IPS-18a (cell line): ENCODE measurements at regions not wholly inside any gene's neighbourhood (a gene's known extent, or its start where the extent isn't known, plus 50 kb on each side); places are given as distances from the start of the nearest gene placed in this dataset.
"Not testable (repeated sequence)": the region's sequence is repeated elsewhere in the genome, so short reads cannot be mapped to it uniquely, and the experiment has no call there.

Experiments
- H3K27ac ChIP-seq: one replicate; pipeline ENCODE4 v1.5.1; 2013; ENCODE audit warnings: low read length
- H3K27me3 ChIP-seq: one replicate; pipeline ENCODE4 v1.6.1; 2013; ENCODE audit warnings: mild to moderate bottlenecking, low read length; ENCODE audit not compliant: control insufficient read depth, insufficient read depth
- H3K36me3 ChIP-seq: one replicate; pipeline ENCODE4 v1.6.1; 2013; ENCODE audit warnings: low read depth, low read length; ENCODE audit not compliant: control insufficient read depth
- H3K4me1 ChIP-seq: one replicate; pipeline ENCODE4 v1.6.1; 2013; ENCODE audit warnings: low read depth, low read length; ENCODE audit not compliant: control insufficient read depth
- H3K4me3 ChIP-seq: one replicate; pipeline ENCODE4 v1.5.1; 2013; ENCODE audit warnings: low read length
- H3K9ac ChIP-seq: one replicate; pipeline ENCODE4 v1.6.1; 2013; ENCODE audit warnings: mild to moderate bottlenecking, low read length, moderate library complexity
- H3K9me3 ChIP-seq: one replicate; pipeline ENCODE4 v1.6.1; 2013; ENCODE audit warnings: low read depth, low read length; ENCODE audit not compliant: control insufficient read depth

DNA sequence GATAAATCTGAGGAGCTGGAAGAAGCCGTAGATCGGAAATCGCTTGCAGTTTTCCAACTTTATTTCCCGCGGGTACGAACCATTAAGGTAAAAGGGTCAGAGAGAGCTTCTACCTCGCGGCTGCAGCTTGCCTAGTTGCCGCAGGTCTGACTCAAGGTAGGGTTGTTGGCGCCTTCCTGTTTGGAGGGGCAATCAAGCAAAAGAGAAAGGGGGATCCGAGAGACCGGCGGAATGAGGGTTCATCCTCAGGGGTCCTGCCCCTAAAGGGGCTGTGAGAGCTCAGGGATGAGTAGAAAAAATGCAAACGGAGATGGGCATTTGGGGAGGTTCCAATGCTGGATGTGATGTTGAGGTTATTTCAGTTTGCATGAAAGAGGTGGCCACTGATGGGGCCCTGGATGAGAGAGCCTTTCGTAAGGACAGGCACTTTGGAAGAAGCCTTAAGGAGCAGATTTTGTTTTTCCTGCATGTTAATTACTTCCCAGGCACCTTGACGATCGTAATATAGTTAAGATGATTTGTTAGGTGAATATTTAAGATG, 265.4 kb downstream of the CGGBP1 start:
- peaks cover 41% of the 10 kb centered on the region for H3K27me3 ChIP-seq
- H3K9ac ChIP-seq = peak overlapping the region; percentile 10
- H3K4me3 ChIP-seq = peak overlapping the region; percentile 69

GRCh38 chr3:87792534-87793336, 266.1 kb downstream of the CGGBP1 start, which contains the start of gene HTR1F:
Gene HTR1F, plus strand, starts transcription at chr3:87792706.
- Histone ChIP-seq H3K27me3 (peaks cover 41% of the 10 kb centered on the region), H3K9me3 (no peaks in the 10 kb centered on the region), H3K36me3 (no peaks in the 10 kb centered on the region), H3K9ac (peak within 1 kb of the TSS; percentile 10), H3K27ac (no peak within 1 kb of the TSS), H3K4me1 (no peaks in the 10 kb centered on the region), H3K4me3 (peak within 1 kb of the TSS; percentile 69)

More for the DNA sequence above, 265.4 kb downstream of the CGGBP1 start:
- Histone ChIP-seq H3K4me1 (no peaks in the 10 kb centered on the region), H3K36me3 (no peaks in the 10 kb centered on the region), H3K9me3 (no peaks in the 10 kb centered on the region), H3K27ac (no peak overlapping the region)

GRCh38 chr3:87792198-87792533, 266.6 kb downstream of the CGGBP1 start:
- H3K27me3 ChIP-seq = peaks cover 41% of the 10 kb centered on the region
- H3K4me3 ChIP-seq = peak overlapping the region; percentile 69
- H3K36me3 ChIP-seq = no peaks in the 10 kb centered on the region
- no peaks in the 10 kb centered on the region for H3K9me3 ChIP-seq
- no peak overlapping the region for H3K27ac ChIP-seq
- H3K9ac ChIP-seq = peak overlapping the region; percentile 10
- H3K4me1 ChIP-seq = no peaks in the 10 kb centered on the region

- Histone ChIP-seq H3K36me3 (no peaks in the 10 kb centered on the region), H3K27ac (no peak overlapping the region), H3K4me3 (peak overlapping the region; percentile 69), H3K4me1 (no peaks in the 10 kb centered on the region), H3K9me3 (no peaks in the 10 kb centered on the region), H3K27me3 (peaks cover 41% of the 10 kb centered on the region), H3K9ac (no peak overlapping the region)
Observed at GRCh38 chr3:87791248-87792027, 267.4 kb downstream of the CGGBP1 start.

- not testable (repeated sequence) for H3K27ac ChIP-seq, H3K4me3 ChIP-seq, H3K36me3 ChIP-seq, H3K4me1 ChIP-seq, H3K9ac ChIP-seq, H3K9me3 ChIP-seq
- peaks cover 35% of the 10 kb centered on the region for H3K27me3 ChIP-seq
Observed at GRCh38 chr3:87789049-87789448, 269.8 kb downstream of the CGGBP1 start.

DNA sequence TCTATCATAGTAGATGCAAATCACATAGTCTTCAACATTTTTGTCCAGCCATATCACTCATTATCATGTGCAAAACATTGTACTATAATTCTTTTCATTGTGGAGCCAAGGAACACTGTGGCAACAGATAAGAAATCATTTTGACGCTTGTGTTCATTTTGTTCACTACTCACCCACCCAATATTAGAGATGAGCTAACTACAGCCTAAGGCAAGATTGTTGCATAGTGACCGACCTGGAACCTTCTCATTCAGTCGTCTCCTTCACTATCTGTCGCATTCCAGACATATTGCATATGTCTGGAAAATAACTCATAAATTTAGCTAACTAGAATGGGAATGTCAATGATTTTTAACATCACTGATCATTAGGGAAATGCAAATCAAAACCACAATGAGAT, 270.3 kb downstream of the CGGBP1 start:
- no peak overlapping the region for H3K4me3 ChIP-seq
- no peak overlapping the region for H3K27ac ChIP-seq
- H3K4me1 ChIP-seq = no peaks in the 10 kb centered on the region
- H3K36me3 ChIP-seq = no peaks in the 10 kb centered on the region
- no peak overlapping the region for H3K9ac ChIP-seq
- H3K9me3 ChIP-seq = no peaks in the 10 kb centered on the region
- peaks cover 30% of the 10 kb centered on the region for H3K27me3 ChIP-seq

- H3K36me3 ChIP-seq = no peaks in the 10 kb centered on the region
- no peak overlapping the region for H3K9ac ChIP-seq
- H3K27ac ChIP-seq = no peak overlapping the region
- H3K27me3 ChIP-seq = no peaks in the 10 kb centered on the region
- H3K9me3 ChIP-seq = no peaks in the 10 kb centered on the region
- H3K4me1 ChIP-seq = no peaks in the 10 kb centered on the region
- H3K4me3 ChIP-seq = no peak overlapping the region
Observed at GRCh38 chr3:87780811-87781210, 278.0 kb downstream of the CGGBP1 start.

DNA sequence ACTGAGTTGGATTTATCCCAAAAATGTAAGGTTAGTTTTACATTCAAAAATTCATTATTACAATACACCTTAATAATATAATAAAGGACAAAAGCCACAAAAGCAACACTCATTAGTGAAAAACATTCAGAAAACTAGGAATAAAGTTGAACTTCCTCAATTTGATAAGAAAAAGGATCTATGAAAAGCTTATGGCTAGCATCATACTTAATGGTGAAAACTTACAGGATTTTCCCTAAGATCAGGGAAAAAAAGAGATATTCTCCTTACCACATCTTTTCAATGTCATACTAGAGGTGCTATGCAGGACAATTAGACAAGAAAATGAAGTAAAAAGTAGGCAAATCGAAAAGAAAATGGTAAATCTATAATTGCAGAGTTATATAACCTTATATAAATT, 279.9 kb downstream of the CGGBP1 start:
- H3K9ac ChIP-seq = no peak overlapping the region
- H3K4me3 ChIP-seq = no peak overlapping the region
- no peaks in the 10 kb centered on the region for H3K36me3 ChIP-seq
- no peaks in the 10 kb centered on the region for H3K9me3 ChIP-seq
- no peak overlapping the region for H3K27ac ChIP-seq
- no peaks in the 10 kb centered on the region for H3K4me1 ChIP-seq
- no peaks in the 10 kb centered on the region for H3K27me3 ChIP-seq

DNA sequence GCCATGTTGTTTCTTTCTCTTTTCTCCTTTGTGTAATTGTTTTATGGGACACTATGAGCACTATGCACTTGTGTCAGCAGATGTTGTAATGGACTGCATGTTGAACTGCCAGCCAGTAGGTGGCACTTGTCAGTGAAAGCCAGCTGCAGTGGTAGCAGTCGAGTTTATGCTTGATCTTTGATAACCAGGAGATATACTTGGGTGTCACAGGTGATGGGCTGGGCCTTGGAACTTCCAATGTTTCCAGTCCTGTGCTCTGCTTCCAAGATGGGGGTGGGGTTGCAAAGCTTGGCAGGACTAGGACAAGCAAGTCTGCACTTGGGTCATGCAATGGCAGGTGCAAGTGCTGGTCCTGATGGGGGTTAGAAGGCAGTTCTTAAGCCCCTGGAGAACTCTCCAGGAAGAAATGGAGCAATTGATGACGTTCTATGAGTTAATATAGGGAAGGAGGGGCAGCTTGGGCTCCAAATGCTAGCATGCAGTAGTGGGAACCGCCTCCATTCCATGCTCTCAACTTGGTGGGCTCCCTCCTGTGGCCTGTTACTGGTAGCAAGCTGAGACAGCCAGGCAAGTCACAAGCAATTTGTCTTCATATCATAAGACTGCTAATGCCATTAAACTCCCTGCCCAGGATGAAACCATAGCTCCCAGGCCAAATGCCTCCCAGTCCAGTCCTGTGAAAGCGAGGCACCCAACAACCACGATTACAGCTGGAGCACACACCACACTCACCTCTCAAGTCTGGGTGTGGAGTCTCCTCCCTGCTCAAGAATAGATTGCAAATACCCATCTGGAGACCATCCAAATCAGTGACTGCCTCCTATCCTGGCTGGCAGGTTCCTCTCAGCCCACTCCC, 287.2 kb downstream of the CGGBP1 start:
- Histone ChIP-seq H3K4me3 (no peak overlapping the region), H3K27ac (no peak overlapping the region), H3K36me3 (no peaks in the 10 kb centered on the region), H3K27me3 (no peaks in the 10 kb centered on the region), H3K9ac (no peak overlapping the region), H3K9me3 (no peaks in the 10 kb centered on the region), H3K4me1 (peaks cover under 1% of the 10 kb centered on the region)

DNA sequence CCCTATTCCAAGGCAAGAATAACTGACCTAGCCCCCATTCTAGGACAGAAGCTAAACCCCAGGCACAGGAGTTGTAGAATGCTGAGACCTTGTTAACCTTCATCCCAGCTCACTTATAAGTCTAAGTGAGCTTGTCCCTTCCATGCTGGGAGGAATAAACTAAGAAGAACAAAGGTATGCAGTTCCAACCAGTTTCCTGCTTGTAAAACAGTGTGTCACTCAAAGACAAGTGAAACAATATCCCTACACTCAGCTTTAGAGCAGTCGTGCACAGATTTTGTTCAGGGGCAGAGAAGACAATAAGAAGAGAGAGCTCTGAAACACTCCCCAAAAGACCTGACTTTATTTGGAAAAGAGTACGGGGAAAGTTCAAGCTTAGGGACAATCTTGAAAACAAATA, 292.1 kb downstream of the CGGBP1 start:
- no peak overlapping the region for H3K4me3 ChIP-seq
- no peaks in the 10 kb centered on the region for H3K27me3 ChIP-seq
- peaks cover 4% of the 10 kb centered on the region for H3K4me1 ChIP-seq
- H3K9me3 ChIP-seq = no peaks in the 10 kb centered on the region
- H3K9ac ChIP-seq = no peak overlapping the region
- H3K27ac ChIP-seq = no peak overlapping the region
- no peaks in the 10 kb centered on the region for H3K36me3 ChIP-seq

DNA sequence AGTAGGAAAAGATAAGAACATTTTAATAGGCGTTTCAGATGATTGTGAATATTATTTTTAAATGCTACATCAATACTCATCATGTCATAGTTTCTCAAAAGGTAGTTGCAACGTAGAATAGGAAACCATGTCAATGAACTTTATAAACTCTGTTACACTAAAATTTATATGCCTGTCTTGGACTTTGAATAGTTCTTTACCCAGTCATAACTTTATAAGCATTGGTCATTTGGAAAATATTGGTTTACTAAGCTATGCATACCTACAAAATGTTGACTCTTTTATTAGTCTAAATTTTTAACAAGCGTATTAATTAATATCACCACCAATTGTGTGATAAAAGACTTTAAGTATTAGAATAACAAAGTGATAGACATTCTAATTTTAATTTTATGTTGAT, 293.5 kb downstream of the CGGBP1 start:
- Histone ChIP-seq H3K9ac (no peak overlapping the region), H3K9me3 (no peaks in the 10 kb centered on the region), H3K4me3 (no peak overlapping the region), H3K36me3 (no peaks in the 10 kb centered on the region), H3K4me1 (peaks cover 4% of the 10 kb centered on the region), H3K27ac (no peak overlapping the region), H3K27me3 (no peaks in the 10 kb centered on the region)
